Sigmoid colon (tissue), 6 donors: ENCODE measurements at regions not wholly inside any gene's neighbourhood (a gene's known extent, or its start where the extent isn't known, plus 50 kb on each side); places are given as distances from the start of the nearest gene placed in this dataset.

Experiments used
- DNase-seq: peaks from one replicate; pipeline ENCODE4 v3.0.0-alpha.2; 2019
- H3K27ac ChIP-seq, 4 donors: fragments of 200-600 bp; sonication (generic); one replicate each; pipeline ENCODE4 v1.5.1; 2016 to 2019; ENCODE audit warnings: mild to moderate bottlenecking in 1 of 4
- H3K27me3 ChIP-seq, 3 donors: fragments of 200-600 bp; sonication (generic); one replicate each; pipeline ENCODE4 v1.5.1; 2019; ENCODE audit warnings: mild to moderate bottlenecking in 1 of 3
- H3K36me3 ChIP-seq, 4 donors: fragments of 200-600 bp; sonication (generic); one replicate each; pipeline ENCODE4 v1.5.1; 2016 to 2019
- H3K4me1 ChIP-seq, 4 donors: fragments of 200-600 bp; sonication (generic); one replicate each; pipeline ENCODE4 v1.5.1; 2017 to 2019
- H3K4me3 ChIP-seq, 4 donors: fragments of 200-600 bp; sonication (generic); one replicate each; pipeline ENCODE4 v1.5.1; 2017 to 2019; ENCODE audit warnings: mild to moderate bottlenecking in 2 of 4, moderate library complexity in 1 of 4
- H3K9me3 ChIP-seq, 4 donors: fragments of 200-600 bp in 3 of 4; sonication (generic) in 3 of 4; one replicate each; pipeline versions ENCODE4 v1.5.1 to v1.6.1; 2013 to 2019
- CTCF ChIP-seq, 4 experiments: fragments of 450-650 bp in 3 of 4; fragments of 200-600 bp in 1 of 4; IDR thresholded peaks; one replicate each; pipeline ENCODE4 v1.5.1; 2016 to 2019; ENCODE audit warnings: antibody characterized with exemption in 4 of 4, mild to moderate bottlenecking in 3 of 4, moderate library complexity in 2 of 4
- EP300 ChIP-seq, 4 donors: sonication (generic); formaldehyde crosslinking; IDR thresholded peaks; one replicate each; pipeline ENCODE4 v1.6.1; 2017; ENCODE audit warnings: antibody characterized with exemption in 4 of 4
- POLR2A ChIP-seq, 2 donors: fragments of 450-650 bp; IDR thresholded peaks; one replicate each; pipeline ENCODE4 v1.6.1; 2016; ENCODE audit warnings: antibody characterized with exemption in 2 of 2, mild to moderate bottlenecking in 2 of 2, moderate library complexity in 2 of 2
- POLR2AphosphoS5 ChIP-seq, 4 donors: sonication (generic); formaldehyde crosslinking; IDR thresholded peaks; one replicate each; pipeline ENCODE4 v1.6.1; 2017; ENCODE audit warnings: antibody characterized with exemption in 4 of 4
- WGBS, 2 donors: extraction: QIAGEN DNeasy Blood & Tissue Kit; methylation state at CpG; one replicate each; pipeline ENCODE4 v1.1.7; 2013; 5-methylcytosine and 5-hydroxymethylcytosine counted together
- intact Hi-C: fragments of 100-400 bp; cut with DNase I; formaldehyde crosslinking; loops from one replicate; pipeline ENCODE4 v1.15.1; 2023
- donor health status: healthy with polysubstance abuse.
- donor health status: healthy.

- Histone ChIP-seq H3K27ac (no peak overlapping the region), H3K4me3 (no peak overlapping the region), H3K36me3 (no peaks in the 10 kb centered on the region), H3K27me3 (peaks cover 0 to 5% (median 0%) of the 10 kb centered on the region in 3 donors), H3K4me1 (no peaks in the 10 kb centered on the region), H3K9me3 (no peaks in the 10 kb centered on the region)
- TF ChIP-seq CTCF (IDR thresholded peaks at IDR 0.05) (no peak), EP300 (IDR thresholded peaks at IDR 0.05) (no peak), POLR2A (IDR thresholded peaks at IDR 0.05) (no peak), POLR2AphosphoS5 (IDR thresholded peaks at IDR 0.05) (no peak)
- 78 to 80% methylated on average over 11 of the region's 11 CpGs for WGBS, 2 donors
- intact Hi-C loops = no loop called here
- DNase-seq = no peak
These were observed 1304.9 kb downstream of the TMEM121 start for GRCh38 chr14:106831322-106831720.

- H3K4me3 ChIP-seq = no peak overlapping the region
- intact Hi-C loops = no loop called here
- TF ChIP-seq POLR2AphosphoS5 (IDR thresholded peaks at IDR 0.05) (no peak), EP300 (IDR thresholded peaks at IDR 0.05) (no peak), POLR2A (IDR thresholded peaks at IDR 0.05) (no peak), CTCF (IDR thresholded peaks at IDR 0.05) (no peak)
- no peak overlapping the region for H3K27ac ChIP-seq
- 27 to 54% methylated on average over 4 of the region's 4 CpGs for WGBS, 2 donors
- H3K27me3 ChIP-seq = peaks cover 0 to 12% (median 6%) of the 10 kb centered on the region in 3 donors
- H3K4me1 ChIP-seq = no peaks in the 10 kb centered on the region
- no peak for DNase-seq
- no peaks in the 10 kb centered on the region for H3K9me3 ChIP-seq
- no peaks in the 10 kb centered on the region for H3K36me3 ChIP-seq
These were observed 1311.5 kb downstream of the TMEM121 start for GRCh38 chr14:106837870-106838269.

GRCh38 chr14:106838991-106839769, 1312.8 kb downstream of the TMEM121 start:
- intact Hi-C loops = no loop called here

GRCh38 chr14:106840258-106840657, 1313.9 kb downstream of the TMEM121 start:
- 51 to 55% methylated on average over 2 of the region's 2 CpGs for WGBS, 2 donors
- peaks cover 0 to 26% (median 14%) of the 10 kb centered on the region in 3 donors for H3K27me3 ChIP-seq
- H3K4me3 ChIP-seq = no peak overlapping the region
- no peaks in the 10 kb centered on the region for H3K4me1 ChIP-seq
- H3K27ac ChIP-seq = no peak overlapping the region
- no peaks in the 10 kb centered on the region for H3K36me3 ChIP-seq
- no peak for TF ChIP-seq POLR2AphosphoS5 (IDR thresholded peaks at IDR 0.05)
- TF ChIP-seq POLR2A (IDR thresholded peaks at IDR 0.05) = no peak
- no peak for TF ChIP-seq EP300 (IDR thresholded peaks at IDR 0.05)
- TF ChIP-seq CTCF (IDR thresholded peaks at IDR 0.05) = no peak
- DNase-seq = no peak
- H3K9me3 ChIP-seq = no peaks in the 10 kb centered on the region
- intact Hi-C loops = no loop called here

More at GRCh38 chr14:106838991-106839769, 1312.8 kb downstream of the TMEM121 start:
- no peak for TF ChIP-seq CTCF (IDR thresholded peaks at IDR 0.05)
- TF ChIP-seq POLR2A (IDR thresholded peaks at IDR 0.05) = no peak
- no peak for TF ChIP-seq EP300 (IDR thresholded peaks at IDR 0.05)
- no peak for TF ChIP-seq POLR2AphosphoS5 (IDR thresholded peaks at IDR 0.05)
- H3K9me3 ChIP-seq = no peaks in the 10 kb centered on the region
- H3K27me3 ChIP-seq = peaks cover 0 to 18% (median 6%) of the 10 kb centered on the region in 3 donors
- DNase-seq = no peak
- no peak overlapping the region for H3K4me3 ChIP-seq
- H3K27ac ChIP-seq = no peak overlapping the region
- H3K4me1 ChIP-seq = no peaks in the 10 kb centered on the region
- WGBS, 2 donors = 91 to 94% methylated on average over 18 of the region's 18 CpGs
- no peaks in the 10 kb centered on the region for H3K36me3 ChIP-seq
